HepG2 (cell line): ENCODE measurements at regions not wholly inside any gene's neighbourhood (a gene's known extent, or its start where the extent isn't known, plus 50 kb on each side); places are given as distances from the start of the nearest gene placed in this dataset.

Source experiments
- ATAC-seq: fragments of 200-7000 bp; cut with Tn5 transposase; 3 replicates; pipeline ENCODE4 v1.9.1; 2020; ENCODE audit warnings: mild to moderate bottlenecking, moderate library complexity
- BruUV-seq: library from RNA; stranded (reverse); fragments of 400-500 nt; replicated peaks from 2 replicates; lab custom pipeline; 2021; lab: Mats Ljungman, UMichigan
- CTCF ChIA-PET: fragments of 300-600 bp; formaldehyde crosslinking; extraction: SDS; loops from one replicate; lab custom pipeline; 2021; ENCODE audit warnings: low total read pairs, inconsistent platforms, low intra/inter-chr PET ratio; lab: Yijun Ruan, JAX
- POLR2A ChIA-PET: fragments of 350-600 bp; sonication (Branson Sonifier 250); formaldehyde crosslinking; loops from one replicate; lab custom pipeline; 2020; ENCODE audit warnings: antibody characterized with exemption, inconsistent platforms; lab: Yijun Ruan, JAX
- DNase-seq: peaks from one replicate; pipeline ENCODE4 v3.0.0-alpha.2; 2015; ENCODE audit warnings: low spot score
- FAIRE-seq: peaks from 3 replicates; lab custom pipeline; 2011; peaks lifted over from hg19 to GRCh38; lab: Jason Lieb, UNC
- H2AFZ ChIP-seq: one replicate; pipeline ENCODE4 v1.6.1; 2011; ENCODE audit warnings: low read length, inconsistent platforms
- H3K27ac ChIP-seq: fragments of 300-600 bp; 3 replicates; pipeline ENCODE4 v1.8.0; 2011; ENCODE audit warnings: mixed run types, mild to moderate bottlenecking, mixed read lengths, low read length, inconsistent platforms; ENCODE audit not compliant: insufficient read depth; ENCODE audit errors: extremely low read length
- H3K27me3 ChIP-seq, 2 experiments: fragments of 200-600 bp in 1 of 2; 2 replicates in 1 of 2; 3 replicates in 1 of 2; pipeline versions ENCODE4 v1.6.0 to v1.8.0; 2011; ENCODE audit warnings: low read length in 2 of 2, mild to moderate bottlenecking in 2 of 2, moderate library complexity in 2 of 2, inconsistent platforms in 1 of 2; ENCODE audit not compliant: insufficient read depth in 2 of 2, control insufficient read depth in 1 of 2
- H3K36me3 ChIP-seq, 2 experiments: fragments of 200-600 bp in 1 of 2; replicated peaks in 1 of 2; 2 replicates in 1 of 2; 3 replicates in 1 of 2; pipeline versions ENCODE4 v1.5.1 to v1.8.0; 2011; ENCODE audit warnings: low read length in 2 of 2, inconsistent platforms in 1 of 2; ENCODE audit not compliant: insufficient read depth in 2 of 2, control insufficient read depth in 1 of 2
- H3K4me1 ChIP-seq: 2 replicates; pipeline ENCODE4 v1.5.1; 2012; ENCODE audit warnings: low read length, inconsistent platforms; ENCODE audit not compliant: insufficient read depth
- H3K4me2 ChIP-seq: 2 replicates; pipeline ENCODE4 v1.6.0; 2011; ENCODE audit warnings: low read depth, low read length, inconsistent platforms
- H3K4me3 ChIP-seq, 3 experiments: fragments of 200-600 bp in 1 of 3; sonication (generic), shearing (Covaris generic) in 1 of 3; replicated peaks in 1 of 3; 2 replicates each; pipeline ENCODE4 v1.5.1; 2011 to 2016; ENCODE audit warnings: low read length in 3 of 3, inconsistent platforms in 2 of 3, low read depth in 2 of 3, mild to moderate bottlenecking in 2 of 3, control low read depth in 1 of 3, mixed read lengths in 1 of 3; ENCODE audit not compliant: insufficient read depth in 1 of 3
- H3K79me2 ChIP-seq: one replicate; pipeline ENCODE4 v1.6.1; 2011; ENCODE audit warnings: low read length, inconsistent platforms; ENCODE audit not compliant: insufficient read depth
- H3K9ac ChIP-seq: 2 replicates; pipeline ENCODE4 v1.6.0; 2011; ENCODE audit warnings: mild to moderate bottlenecking, low read depth, low read length, inconsistent platforms; ENCODE audit not compliant: insufficient read depth
- H3K9me3 ChIP-seq: 2 replicates; pipeline ENCODE4 v1.5.1; 2012; ENCODE audit warnings: mild to moderate bottlenecking, low read length
- H4K20me1 ChIP-seq: 2 replicates; pipeline ENCODE4 v1.6.0; 2011; ENCODE audit warnings: inconsistent platforms, mild to moderate bottlenecking, low read length, moderate library complexity; ENCODE audit not compliant: insufficient read depth
- ATF4 ChIP-seq, 2 experiments: fragments of 450-650 bp in 1 of 2; sonication (generic) in 1 of 2; formaldehyde crosslinking; IDR thresholded peaks; 2 replicates each; pipeline versions ENCODE4 v1.5.0 to v1.8.0; 2020 to 2022; ENCODE audit warnings: mild to moderate bottlenecking in 1 of 2, missing genetic modification reagents in 1 of 2
- CHCHD3 ChIP-seq: sonication (generic); formaldehyde crosslinking; IDR thresholded peaks from 2 replicates; pipeline ENCODE4 v1.8.0; 2022; ENCODE audit warnings: mild to moderate bottlenecking, missing genetic modification reagents, moderate library complexity
- EED ChIP-seq: sonication (generic); formaldehyde crosslinking; IDR thresholded peaks from 2 replicates; pipeline ENCODE4 v1.5.0; 2020; ENCODE audit warnings: mild to moderate bottlenecking, missing genetic modification reagents
- GATA4 ChIP-seq: sonication (generic); IDR thresholded peaks from 2 replicates; pipeline ENCODE4 v1.6.1; 2016; ENCODE audit warnings: antibody characterized with exemption, low read depth, borderline replicate concordance
- GPBP1L1 ChIP-seq: sonication (generic); formaldehyde crosslinking; IDR thresholded peaks from 2 replicates; pipeline ENCODE4 v1.5.0; 2020; ENCODE audit warnings: mild to moderate bottlenecking, missing genetic modification reagents
- JUNB ChIP-seq: sonication (generic); formaldehyde crosslinking; IDR thresholded peaks from 2 replicates; pipeline ENCODE4 v1.8.0; 2022; ENCODE audit warnings: missing genetic modification reagents, mild to moderate bottlenecking, borderline replicate concordance
- KDM5B ChIP-seq: sonication (generic); formaldehyde crosslinking; IDR thresholded peaks from 2 replicates; pipeline ENCODE4 v1.4.0; 2020; ENCODE audit warnings: missing genetic modification reagents, mild to moderate bottlenecking, borderline replicate concordance
- MAF1 ChIP-seq: sonication (generic); formaldehyde crosslinking; IDR thresholded peaks from 2 replicates; pipeline ENCODE4 v1.5.0; 2020; ENCODE audit warnings: missing genetic modification reagents, borderline replicate concordance
- MXI1 ChIP-seq: IDR thresholded peaks from 3 replicates; pipeline ENCODE4 v1.6.1; 2012; ENCODE audit warnings: low read depth, low read length, inconsistent platforms, borderline replicate concordance
- MYC ChIP-seq: sonication (generic); formaldehyde crosslinking; IDR thresholded peaks from 2 replicates; pipeline ENCODE4 v1.9.0; 2021; ENCODE audit warnings: missing genetic modification reagents, borderline replicate concordance
- POGZ ChIP-seq: sonication (generic); formaldehyde crosslinking; IDR thresholded peaks from 2 replicates; pipeline ENCODE4 v1.4.0; 2020; ENCODE audit warnings: mild to moderate bottlenecking, missing genetic modification reagents
- RARA ChIP-seq: IDR thresholded peaks from 2 replicates; pipeline ENCODE4 v1.6.1; 2016; ENCODE audit warnings: missing genetic modification reagents, missing compliant biosample characterization
- RBFOX2 ChIP-seq: fragments of 200-400 bp; formaldehyde crosslinking; IDR thresholded peaks from 2 replicates; pipeline ENCODE4 v1.6.1; 2017; ENCODE audit warnings: low read depth, mild to moderate bottlenecking, low read length
- ZBTB37 ChIP-seq: sonication (generic); formaldehyde crosslinking; IDR thresholded peaks from 2 replicates; pipeline ENCODE4 v1.4.0; 2020; ENCODE audit warnings: mild to moderate bottlenecking, missing genetic modification reagents
- ZBTB4 ChIP-seq: sonication (generic); formaldehyde crosslinking; IDR thresholded peaks from 2 replicates; pipeline ENCODE4 v1.4.0; 2020; ENCODE audit warnings: missing genetic modification reagents, mild to moderate bottlenecking, borderline replicate concordance
- ZNF160 ChIP-seq: sonication (generic); formaldehyde crosslinking; IDR thresholded peaks from 2 replicates; pipeline ENCODE4 v1.8.0; 2022; ENCODE audit warnings: mild to moderate bottlenecking, inconsistent platforms, missing genetic modification reagents
- ZNF20 ChIP-seq: sonication (generic); formaldehyde crosslinking; IDR thresholded peaks from 2 replicates; pipeline ENCODE4 v1.4.0; 2020; ENCODE audit warnings: mild to moderate bottlenecking, moderate library complexity, missing genetic modification reagents
- ZNF225 ChIP-seq: sonication (generic); formaldehyde crosslinking; IDR thresholded peaks from 2 replicates; pipeline ENCODE4 v1.4.0; 2020; ENCODE audit warnings: mild to moderate bottlenecking, missing genetic modification reagents
- WGBS: methylation state at CpG from one replicate; pipeline ENCODE4 v1.1.6; 2017; ENCODE audit warnings: low lambda C conversion rate; 5-methylcytosine and 5-hydroxymethylcytosine counted together
- in situ Hi-C: cut with HindIII; loops from 2 replicates; pipeline ENCODE4 v1.10.0; 2017; ENCODE audit warnings: low pct_unique_long_range_greater_than_20kb; ENCODE audit not compliant: extremely low pct_ligation_motif_present
- intact Hi-C: fragments of 100-400 bp; cut with micrococcal nuclease; formaldehyde crosslinking; loops from one replicate; pipeline ENCODE4 v1.10.0; 2022; ENCODE audit not compliant: unreplicated experiment

- POLR2A ChIA-PET, result no interaction called here
- no peaks in the 10 kb centered on the region for H3K79me2 ChIP-seq
- DNase-seq, result no peak
- no peaks in the 10 kb centered on the region for H3K4me1 ChIP-seq
- no peak for ATAC-seq
- in situ Hi-C loops (no loop called here), intact Hi-C loops (no loop called here)
- no peaks in the 10 kb centered on the region for H3K36me3 ChIP-seq
- WGBS, result 58% methylated on average over 1 of the region's 2 CpGs
- no peak overlapping the region for H3K4me3 ChIP-seq
- H3K9me3 ChIP-seq, result peaks cover 19% of the 10 kb centered on the region
- H3K27ac ChIP-seq, result no peak overlapping the region
- no TSS peak for BruUV-seq
- H3K27me3 ChIP-seq, result no peaks in the 10 kb centered on the region
- no peak for FAIRE-seq
- H3K4me2 ChIP-seq, result no peak overlapping the region
- H4K20me1 ChIP-seq, result no peaks in the 10 kb centered on the region
- CTCF ChIA-PET, result no interaction called here
- no peak overlapping the region for H2AFZ ChIP-seq
- no peak overlapping the region for H3K9ac ChIP-seq
- TF ChIP-seq ZNF160 (CRISPR knock-in tag), result no peak
- TF ChIP-seq GPBP1L1 (CRISPR knock-in tag), result no peak
- no peak for TF ChIP-seq RARA (CRISPR knock-in tag)
- no peak for TF ChIP-seq ATF4 (CRISPR knock-in tag; IDR thresholded peaks at IDR 0.05)
- no peak for TF ChIP-seq RBFOX2
- TF ChIP-seq EED, result no peak
- TF ChIP-seq JUNB, result no peak
- no peak for TF ChIP-seq ZBTB37
- no peak for TF ChIP-seq MAF1
- TF ChIP-seq POGZ (CRISPR knock-in tag), result no peak
- no peak for TF ChIP-seq ZNF225 (CRISPR knock-in tag)
- no peak for TF ChIP-seq MXI1
- TF ChIP-seq MYC (CRISPR knock-in tag), result no peak
- no peak for TF ChIP-seq KDM5B
- no peak for TF ChIP-seq CHCHD3 (CRISPR knock-in tag)
- no peak for TF ChIP-seq ZNF20 (CRISPR knock-in tag)
- no peak for TF ChIP-seq ZBTB4 (CRISPR knock-in tag)
- TF ChIP-seq GATA4, result no peak
These were observed 334.0 kb downstream of the SLITRK5 start for GRCh38 chr13:88005188-88005587.
